Heart left ventricle (tissue), 16 donors: ENCODE measurements at regions not wholly inside any gene's neighbourhood (a gene's known extent, or its start where the extent isn't known, plus 50 kb on each side); places are given as distances from the start of the nearest gene placed in this dataset.

Experiments used
- ATAC-seq, 4 donors: fragments of 200-7000 bp; cut with Tn5 transposase; one replicate each; pipeline ENCODE4 v1.9.1; 2020 to 2022; ENCODE audit warnings: moderate library complexity in 4 of 4, mild to moderate bottlenecking in 3 of 4, moderate number of reproducible peaks in 1 of 4
- DNase-seq, 5 donors: peaks; one replicate each; pipeline ENCODE4 v3.0.0-alpha.2; 2020
- H3K27ac ChIP-seq, 12 donors: fragments of 200-600 bp; sonication (generic) in 4 of 12; one replicate each; pipeline versions ENCODE4 v1.5.0 to v1.8.0; 2016 to 2022; ENCODE audit warnings: mild to moderate bottlenecking in 2 of 12
- H3K27me3 ChIP-seq, 9 donors: fragments of 200-600 bp; sonication (generic) in 2 of 9; one replicate each; pipeline versions ENCODE4 v1.5.1 to v1.8.0; 2016 to 2022; ENCODE audit warnings: mild to moderate bottlenecking in 3 of 9
- H3K36me3 ChIP-seq, 9 donors: fragments of 200-600 bp; sonication (generic) in 2 of 9; one replicate each; pipeline versions ENCODE4 v1.5.0 to v1.8.0; 2018 to 2022; ENCODE audit warnings: mild to moderate bottlenecking in 2 of 9
- H3K4me1 ChIP-seq, 12 donors: fragments of 200-600 bp; sonication (generic) in 4 of 12; one replicate each; pipeline versions ENCODE4 v1.5.0 to v1.8.0; 2016 to 2022; ENCODE audit warnings: mild to moderate bottlenecking in 3 of 12
- H3K4me3 ChIP-seq, 12 donors: fragments of 200-600 bp; sonication (generic) in 4 of 12; one replicate each; pipeline versions ENCODE4 v1.5.0 to v1.8.0; 2017 to 2022; ENCODE audit warnings: mild to moderate bottlenecking in 9 of 12, moderate library complexity in 4 of 12
- H3K9me3 ChIP-seq, 12 donors: fragments of 200-600 bp; sonication (generic) in 4 of 12; one replicate each; pipeline versions ENCODE4 v1.5.0 to v1.8.0; 2016 to 2022; ENCODE audit warnings: mild to moderate bottlenecking in 1 of 12
- POLR2A ChIP-seq, 2 donors: fragments of 450-650 bp; IDR thresholded peaks; one replicate each; pipeline ENCODE4 v1.6.1; 2017; ENCODE audit warnings: antibody characterized with exemption in 2 of 2, mild to moderate bottlenecking in 2 of 2, moderate library complexity in 2 of 2
- WGBS, 4 donors: extraction: QIAGEN DNeasy Blood & Tissue Kit in 2 of 4; methylation state at CpG; one replicate each; pipeline versions ENCODE4 v1.1.5 to v1.1.7; 2013 to 2018; 5-methylcytosine and 5-hydroxymethylcytosine counted together
- intact Hi-C, 10 donors: fragments of 100-400 bp; cut with DNase I; formaldehyde crosslinking; loops; one replicate each; pipeline versions ENCODE4 v1.11.1 to v1.14.2; 2022
- TF ChIP-seq, protein P1 (sequence below), 12 donors: fragments of 200-600 bp; sonication (generic) in 4 of 12; IDR thresholded peaks; one replicate each; pipeline versions ENCODE4 v1.5.0 to v1.8.0; 2018 to 2022; ENCODE audit warnings: antibody characterized with exemption in 12 of 12, mild to moderate bottlenecking in 5 of 12
- donor health status: ischemic (EF 13 %, LVEDD 7.1; RV severe dilation, severe dysfunction).
- donor health status: healthy with polysubstance abuse.
- donor health status: DM: no; HTN: yes; CAD: no.
- donor health status: DM: no; HTN: no; CAD: no.
- donor health status: ischemic (EF 25% LVEDD 6.9; RV normal size, moderate dysfunction).
- donor health status: ischemic (EF 25% LVEDD 5.7; RV mildly dilated, moderate dysfunction).
- donor health status: healthy.
- donor health status: DM: yes; HTN: yes; CAD: no.
- donor health status: ischemic (EF 35%, LVEDD 5.7; RV mildly dilated, moderate dysfunction).
- donor health status: nonischemic (EF 11% LVEDD 7.7; RV severe dilation, severe dysfunction).
- donor health status: DM: yes; HTN: yes; CAD: no.
- donor health status: PGD.
- donor health status: ischemic (EF 29% LVEDD 5.4; RV normal size, mild dysfunction).
- donor health status: nonischemic (EF 23%, LVEDD 6.1; RV moderate dilation, normal function).

DNA sequence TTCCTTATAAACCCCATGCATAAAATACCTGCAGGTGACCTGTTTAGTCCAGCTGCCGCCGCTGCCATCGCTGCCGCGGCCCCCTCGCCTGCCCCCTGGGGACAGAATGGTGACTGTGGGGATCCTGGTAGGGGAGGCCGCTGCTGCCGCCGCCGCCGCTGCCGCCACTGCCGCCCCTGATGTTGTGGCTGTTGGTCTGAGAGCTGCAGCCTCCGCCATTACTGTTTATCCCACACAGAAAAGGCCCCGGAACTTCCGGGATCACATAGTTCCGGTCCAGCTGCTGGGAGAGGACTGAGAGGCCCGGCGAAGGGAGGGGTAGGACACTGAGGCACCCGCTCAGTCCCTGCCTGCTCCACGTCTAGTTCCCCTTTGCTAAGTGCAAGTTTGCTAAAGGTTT is 244.9 kb downstream of the C12orf50 start:
- no peaks in the 10 kb centered on the region for H3K9me3 ChIP-seq
- no peak overlapping the region for H3K4me3 ChIP-seq
- 93 to 98% (median 94%) methylated on average over 12 to 21 of the region's 21 CpGs for WGBS, 4 donors
- TF ChIP-seq POLR2A (IDR thresholded peaks at IDR 0.05) = no peak
- TF ChIP-seq, protein P1, sequence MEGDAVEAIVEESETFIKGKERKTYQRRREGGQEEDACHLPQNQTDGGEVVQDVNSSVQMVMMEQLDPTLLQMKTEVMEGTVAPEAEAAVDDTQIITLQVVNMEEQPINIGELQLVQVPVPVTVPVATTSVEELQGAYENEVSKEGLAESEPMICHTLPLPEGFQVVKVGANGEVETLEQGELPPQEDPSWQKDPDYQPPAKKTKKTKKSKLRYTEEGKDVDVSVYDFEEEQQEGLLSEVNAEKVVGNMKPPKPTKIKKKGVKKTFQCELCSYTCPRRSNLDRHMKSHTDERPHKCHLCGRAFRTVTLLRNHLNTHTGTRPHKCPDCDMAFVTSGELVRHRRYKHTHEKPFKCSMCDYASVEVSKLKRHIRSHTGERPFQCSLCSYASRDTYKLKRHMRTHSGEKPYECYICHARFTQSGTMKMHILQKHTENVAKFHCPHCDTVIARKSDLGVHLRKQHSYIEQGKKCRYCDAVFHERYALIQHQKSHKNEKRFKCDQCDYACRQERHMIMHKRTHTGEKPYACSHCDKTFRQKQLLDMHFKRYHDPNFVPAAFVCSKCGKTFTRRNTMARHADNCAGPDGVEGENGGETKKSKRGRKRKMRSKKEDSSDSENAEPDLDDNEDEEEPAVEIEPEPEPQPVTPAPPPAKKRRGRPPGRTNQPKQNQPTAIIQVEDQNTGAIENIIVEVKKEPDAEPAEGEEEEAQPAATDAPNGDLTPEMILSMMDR (IDR thresholded peaks at IDR 0.05) = no peak
- no peak overlapping the region for H3K27ac ChIP-seq
- no peak for ATAC-seq
- DNase-seq = no peak
- no peaks in the 10 kb centered on the region for H3K36me3 ChIP-seq
- no peaks in the 10 kb centered on the region for H3K4me1 ChIP-seq
- intact Hi-C loops = no loop called here
- no peaks in the 10 kb centered on the region for H3K27me3 ChIP-seq

DNA sequence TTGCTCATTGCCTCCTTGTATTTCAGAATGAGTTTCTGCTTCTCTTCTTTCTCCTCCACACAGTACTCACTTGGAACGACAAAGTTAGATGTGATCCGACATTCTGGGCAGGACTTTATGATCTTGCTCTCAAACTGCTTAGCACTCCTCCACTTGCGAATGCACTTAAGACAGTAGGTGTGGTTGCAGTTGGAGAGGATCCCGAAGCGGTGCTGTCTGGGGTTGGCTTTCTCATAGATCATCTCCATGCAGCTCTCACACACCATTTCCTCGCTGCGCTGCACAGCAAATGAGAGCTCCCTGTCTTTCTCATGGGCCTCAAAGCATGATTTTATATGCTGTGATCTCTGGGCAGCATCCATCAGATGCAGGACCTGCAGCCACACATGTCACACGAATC is 245.7 kb downstream of the C12orf50 start:
- Histone ChIP-seq H3K4me1 (no peaks in the 10 kb centered on the region), H3K9me3 (no peaks in the 10 kb centered on the region), H3K4me3 (no peak overlapping the region), H3K36me3 (no peaks in the 10 kb centered on the region), H3K27ac (no peak overlapping the region), H3K27me3 (no peaks in the 10 kb centered on the region)
- ATAC-seq (no peak), DNase-seq (no peak)
- TF ChIP-seq, protein P1 (IDR thresholded peaks at IDR 0.05) = no peak
- no peak for TF ChIP-seq POLR2A (IDR thresholded peaks at IDR 0.05)
- intact Hi-C loops = no loop called here
- 87 to 93% (median 92%) methylated on average over 8 of the region's 8 CpGs for WGBS, 4 donors

DNA sequence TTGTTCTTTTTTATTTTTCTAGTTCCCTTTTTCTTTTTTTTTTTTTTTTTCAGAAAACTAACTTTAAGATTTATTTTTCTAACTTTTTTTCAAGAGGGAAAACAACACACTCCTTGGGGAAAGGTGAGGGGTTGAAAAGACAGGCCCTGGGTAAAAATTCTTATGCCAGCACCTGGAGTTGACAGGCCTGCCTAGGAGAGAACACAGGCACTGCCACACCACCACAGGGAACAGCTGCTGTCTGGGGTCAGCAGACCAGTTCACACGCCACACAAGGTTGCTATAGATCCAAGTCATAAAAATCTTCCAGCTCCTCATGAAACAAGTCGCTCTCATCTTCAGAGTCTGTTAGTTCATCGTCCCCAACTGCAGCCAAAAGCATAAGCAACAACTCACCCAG is 246.4 kb downstream of the C12orf50 start:
- WGBS, 4 donors = 81 to 87% (median 86%) methylated on average over 3 of the region's 3 CpGs
- no peaks in the 10 kb centered on the region for H3K27me3 ChIP-seq
- no peaks in the 10 kb centered on the region for H3K4me1 ChIP-seq
- no peak for DNase-seq
- no peaks in the 10 kb centered on the region for H3K9me3 ChIP-seq
- no peaks in the 10 kb centered on the region for H3K36me3 ChIP-seq
- ATAC-seq = no peak
- intact Hi-C loops = no loop called here
- no peak overlapping the region for H3K27ac ChIP-seq
- TF ChIP-seq POLR2A (IDR thresholded peaks at IDR 0.05) = no peak
- TF ChIP-seq, protein P1 (IDR thresholded peaks at IDR 0.05) = no peak
- no peak overlapping the region for H3K4me3 ChIP-seq

DNA sequence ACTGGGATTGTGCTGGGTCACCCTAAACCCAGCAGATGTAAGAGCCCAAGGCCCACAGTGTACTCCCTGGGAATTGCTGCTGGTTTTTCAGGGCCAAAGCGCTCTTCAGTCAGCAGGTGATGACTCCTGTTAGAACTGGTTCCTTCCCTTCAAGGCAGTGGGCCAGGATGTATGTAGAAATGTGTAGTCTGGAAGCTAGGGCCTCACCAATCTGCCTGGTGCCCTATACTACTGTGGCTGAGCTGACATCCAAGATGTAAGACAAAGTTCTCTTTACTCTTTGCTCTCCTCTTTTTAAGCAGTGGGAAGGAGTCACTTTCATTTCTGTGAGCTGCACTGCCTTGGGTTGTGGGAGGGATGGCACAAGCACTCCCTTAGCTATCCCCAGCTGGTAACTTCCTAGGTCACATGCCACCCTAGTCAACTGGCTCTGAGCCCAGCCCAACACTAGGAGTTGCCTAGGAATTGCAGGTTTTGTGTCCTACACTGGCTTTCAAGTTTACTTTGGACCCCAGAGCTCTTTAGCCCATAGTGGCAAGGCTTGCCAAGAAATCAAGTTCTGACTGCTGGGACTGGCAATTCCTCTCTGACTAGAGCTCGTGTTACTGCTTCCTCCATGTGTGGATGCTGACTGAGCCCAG is 249.2 kb downstream of the C12orf50 start:
- Histone ChIP-seq H3K9me3 (no peaks in the 10 kb centered on the region), H3K36me3 (no peaks in the 10 kb centered on the region), H3K27me3 (no peaks in the 10 kb centered on the region), H3K4me3 (no peak overlapping the region), H3K27ac (no peak overlapping the region), H3K4me1 (no peaks in the 10 kb centered on the region)
- TF ChIP-seq POLR2A (IDR thresholded peaks at IDR 0.05) = no peak
- TF ChIP-seq, protein P1 (IDR thresholded peaks at IDR 0.05) = no peak
- intact Hi-C loops = no loop called here
- WGBS, 4 donors = 66 to 80% (median 74%) methylated on average over 2 of the region's 2 CpGs
- ATAC-seq (no peak), DNase-seq (no peak)
